CMK (cell line): ENCODE measurements at regions not wholly inside any gene's neighbourhood (a gene's known extent, or its start where the extent isn't known, plus 50 kb on each side); places are given as distances from the start of the nearest gene placed in this dataset.

Experiments used
- DNase-seq: peaks from one replicate; pipeline ENCODE4 v3.0.0-alpha.2; 2010; ENCODE audit warnings: low read depth

DNA sequence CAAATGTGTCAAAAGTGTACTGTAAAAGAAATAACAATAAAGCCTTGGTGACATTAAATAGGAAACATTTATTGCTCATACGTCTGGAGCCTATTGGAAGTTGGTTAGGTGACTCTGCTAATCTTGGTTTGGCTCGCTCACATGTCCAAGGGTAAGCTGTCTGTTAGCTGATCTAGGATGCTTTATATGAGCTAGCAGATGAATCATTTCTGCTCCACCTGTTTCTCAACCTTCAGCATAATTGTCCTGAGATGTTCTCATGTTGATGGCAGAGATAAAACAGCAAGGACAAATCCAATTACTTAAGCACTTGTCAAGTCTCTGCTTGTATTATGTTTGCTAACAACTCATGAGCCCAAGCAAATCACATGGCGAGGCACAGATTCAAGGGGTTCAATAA lies 56.0 kb upstream of the CD53 start:
- DNase-seq: no peak

DNA sequence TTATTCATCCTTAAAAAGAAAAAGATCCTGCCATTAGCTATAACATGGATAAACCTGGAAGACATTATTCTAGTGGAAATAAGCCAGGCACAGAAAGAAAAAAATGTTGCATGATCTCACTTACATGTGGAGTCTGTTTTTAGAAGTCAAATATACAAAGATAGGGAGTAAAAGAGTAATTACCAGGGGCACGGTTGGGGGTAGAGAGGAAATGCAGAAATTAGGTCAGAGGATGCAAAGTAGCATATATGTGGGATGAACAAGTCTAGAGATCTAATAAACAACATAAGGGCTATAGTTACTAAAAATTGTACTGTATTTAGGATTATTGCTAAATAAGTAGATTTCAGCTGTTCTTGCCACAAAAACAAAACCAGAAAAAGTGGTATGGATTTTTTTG lies 61.4 kb upstream of the CD53 start:
- DNase-seq: no peak

DNA sequence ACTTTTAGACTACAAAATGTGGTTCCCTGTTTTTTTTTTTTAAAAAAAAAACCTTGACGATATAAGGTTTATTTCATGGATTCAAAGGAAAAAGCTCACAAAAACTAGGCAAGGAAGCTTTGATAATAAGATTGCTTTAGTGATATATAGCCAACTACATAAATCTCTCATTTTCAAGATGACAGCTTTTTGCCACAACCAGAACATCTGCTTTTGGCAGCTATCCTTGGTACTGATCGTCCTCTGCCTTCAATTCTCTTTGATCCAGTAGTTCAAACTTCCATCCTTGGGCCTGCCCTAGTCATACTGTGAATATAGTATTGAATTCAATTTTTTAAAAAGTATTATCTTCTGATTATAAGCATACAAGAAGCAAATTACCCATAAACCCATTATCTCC lies 72.9 kb upstream of the CD53 start:
- DNase-seq: no peak

DNA sequence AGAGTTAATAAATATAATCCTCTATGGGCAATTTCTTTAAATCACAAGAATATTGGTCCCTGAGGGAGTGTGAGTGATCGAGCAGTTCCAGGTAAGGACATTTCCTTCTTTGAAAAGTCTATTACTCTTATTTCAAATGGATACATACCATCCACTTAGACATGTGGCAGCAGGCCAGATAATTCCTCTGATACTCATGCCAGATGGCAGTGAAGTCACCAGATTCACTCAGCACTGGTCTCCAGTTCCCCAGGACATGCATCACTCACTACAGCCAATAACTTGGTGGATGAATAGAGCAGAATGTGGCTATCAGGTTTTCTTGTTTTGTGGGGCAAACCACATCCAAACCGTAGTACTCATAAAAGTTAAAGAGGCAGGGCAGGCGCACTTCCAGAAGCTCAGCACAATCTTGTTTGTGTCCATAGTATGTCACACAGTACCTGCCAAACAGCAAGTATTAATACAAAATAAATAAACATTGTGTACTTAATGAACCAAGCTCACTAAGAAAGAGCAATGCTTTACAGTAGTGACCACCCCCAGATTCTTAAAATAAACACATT lies 74.2 kb upstream of the CD53 start:
- no peak for DNase-seq

DNA sequence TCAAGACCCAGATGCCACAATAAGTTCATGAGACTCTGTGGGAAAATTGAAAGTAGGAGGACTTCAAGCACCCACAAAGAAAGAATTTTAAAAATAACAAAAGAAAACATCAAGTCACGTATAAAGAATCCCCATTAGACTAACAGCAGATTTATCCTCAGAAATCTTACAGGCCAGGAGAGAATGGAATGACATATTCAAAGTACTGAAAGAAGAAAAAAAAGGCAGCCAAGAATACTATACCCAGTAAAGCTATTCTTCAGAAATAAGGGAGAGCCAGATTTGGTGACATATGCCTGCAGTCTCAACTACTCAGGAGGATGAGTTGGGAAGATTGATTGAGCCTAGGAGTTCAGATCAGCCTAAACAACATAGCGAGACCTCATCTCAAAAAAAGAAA lies 84.3 kb upstream of the CD53 start:
- DNase-seq: no peak

DNA sequence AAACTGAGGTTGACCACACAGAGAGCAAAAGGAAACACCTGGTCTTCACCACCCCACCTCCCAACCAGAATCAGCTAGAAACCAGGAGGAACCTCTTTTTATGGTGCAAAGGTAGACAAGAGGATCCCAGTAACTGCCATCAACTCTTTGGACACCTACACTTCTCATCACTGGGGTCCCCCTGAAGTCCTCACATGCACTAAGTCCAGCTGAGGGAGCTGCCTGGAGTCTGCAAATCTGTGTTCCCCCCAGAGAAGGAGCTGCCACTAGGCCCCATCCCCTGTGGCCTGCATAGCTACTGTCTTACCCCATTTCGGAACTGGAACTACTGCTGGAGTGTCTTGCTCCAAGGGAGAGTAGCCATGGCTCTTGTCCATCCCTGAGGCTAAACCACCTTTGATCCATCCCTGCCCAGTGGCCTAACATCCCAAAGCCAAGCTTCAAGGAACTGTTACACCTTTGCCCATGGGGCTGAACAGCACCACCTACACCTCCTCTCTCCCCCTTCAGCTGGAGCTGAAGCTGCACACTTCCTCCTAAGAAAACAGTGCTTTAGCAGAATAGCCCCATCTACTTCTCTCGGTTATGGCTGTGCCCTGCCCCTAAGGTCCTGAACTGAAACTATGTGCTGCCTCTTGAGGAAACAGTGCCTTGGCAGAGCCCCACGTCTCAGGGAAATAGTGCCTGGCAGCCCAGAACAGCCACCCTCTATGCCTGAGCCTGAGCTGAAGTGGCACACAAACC lies 85.4 kb upstream of the CD53 start:
- DNase-seq: no peak

DNA sequence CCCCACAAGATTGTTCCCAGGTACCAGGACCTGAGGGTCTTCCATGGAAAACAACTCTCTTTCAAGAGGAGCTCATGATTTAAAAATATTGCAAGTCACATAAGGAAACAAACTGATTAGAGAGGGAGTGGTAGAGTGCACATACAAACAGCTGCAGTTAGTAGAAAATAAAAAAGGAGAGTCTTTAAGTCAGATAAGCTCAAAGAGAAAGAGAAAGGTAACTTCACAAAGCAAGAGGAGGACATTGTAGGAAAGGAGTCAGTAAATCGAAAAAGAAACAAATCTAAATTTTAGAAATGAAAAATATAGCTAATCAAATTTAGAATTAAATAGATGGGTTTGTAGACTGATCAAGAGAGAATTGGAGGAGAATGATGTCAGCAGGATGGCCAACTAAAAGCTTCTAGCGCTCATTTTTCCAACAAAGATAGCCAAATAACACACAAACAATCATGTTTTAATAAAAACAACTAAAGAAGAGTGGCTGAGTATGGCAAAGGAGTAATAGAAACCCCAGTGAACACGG lies 86.1 kb upstream of the CD53 start:
- DNase-seq: no peak

DNA sequence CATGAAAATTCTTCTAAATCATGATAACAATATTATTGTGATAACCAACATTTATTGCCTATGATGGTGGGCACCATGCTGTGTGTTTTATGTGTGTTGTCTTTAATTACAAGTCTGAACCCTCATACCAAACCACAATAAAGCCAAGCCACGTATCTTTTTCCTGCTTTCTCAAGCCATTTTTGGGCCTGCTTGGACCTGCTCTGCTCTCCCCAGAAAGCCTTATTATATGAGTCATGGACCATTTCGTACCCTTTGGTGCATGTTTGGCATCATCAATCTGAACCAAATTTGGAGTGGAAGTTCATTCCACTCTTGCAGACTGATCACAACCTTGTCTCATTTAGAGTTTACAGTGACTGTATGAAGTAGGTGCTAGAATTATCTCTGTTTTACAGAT lies 87.3 kb upstream of the CD53 start:
- no peak for DNase-seq

DNA sequence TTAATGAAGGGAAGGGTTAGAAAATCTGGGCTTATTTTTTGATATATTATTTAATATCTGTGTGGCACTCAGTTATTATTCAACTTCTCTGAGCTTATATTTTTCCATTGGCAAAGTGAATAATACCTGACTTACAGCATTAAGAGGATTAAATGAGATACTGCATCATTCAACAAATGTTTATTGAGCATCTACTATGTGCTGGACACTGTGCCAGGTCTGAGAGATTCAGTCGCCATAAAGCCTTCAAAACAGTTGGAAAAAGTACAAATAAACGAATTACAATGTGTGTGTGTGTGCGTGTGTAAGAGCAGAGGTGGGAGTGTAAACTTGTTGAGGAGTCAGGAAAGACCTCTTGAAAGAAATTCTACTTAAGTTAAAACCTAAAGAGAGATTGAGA lies 87.9 kb upstream of the CD53 start:
- DNase-seq: no peak

DNA sequence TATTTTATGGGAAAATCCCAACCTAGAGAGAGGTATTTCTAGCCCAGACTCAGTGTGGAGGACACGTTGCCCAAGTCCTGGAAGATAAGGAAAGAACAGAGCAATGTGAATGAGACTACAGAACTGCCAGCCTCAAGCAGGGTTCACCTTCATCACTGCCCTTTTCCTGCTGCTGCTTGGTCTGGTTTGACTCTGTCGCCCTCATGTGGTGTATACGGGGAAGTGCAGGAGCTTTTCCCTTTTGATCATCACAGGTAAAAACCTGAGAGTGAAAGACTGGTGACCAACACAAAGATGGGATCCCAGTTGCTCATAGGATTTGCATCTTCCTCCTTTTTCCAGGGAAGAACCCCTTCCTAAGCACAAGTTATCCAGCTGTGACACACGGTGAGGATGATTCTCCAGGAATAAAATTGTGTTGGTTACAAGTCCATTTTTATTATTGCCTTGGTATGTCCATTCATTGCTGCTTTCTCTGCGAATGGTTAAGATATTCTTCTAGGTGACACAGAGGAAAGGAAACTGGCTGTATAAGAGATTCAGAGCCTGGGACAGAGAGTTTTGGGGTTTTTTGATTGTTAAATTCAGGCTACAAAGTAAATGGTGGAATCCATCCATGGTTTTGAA lies 89.5 kb upstream of the CD53 start:
- DNase-seq: peak; percentile 25

DNA sequence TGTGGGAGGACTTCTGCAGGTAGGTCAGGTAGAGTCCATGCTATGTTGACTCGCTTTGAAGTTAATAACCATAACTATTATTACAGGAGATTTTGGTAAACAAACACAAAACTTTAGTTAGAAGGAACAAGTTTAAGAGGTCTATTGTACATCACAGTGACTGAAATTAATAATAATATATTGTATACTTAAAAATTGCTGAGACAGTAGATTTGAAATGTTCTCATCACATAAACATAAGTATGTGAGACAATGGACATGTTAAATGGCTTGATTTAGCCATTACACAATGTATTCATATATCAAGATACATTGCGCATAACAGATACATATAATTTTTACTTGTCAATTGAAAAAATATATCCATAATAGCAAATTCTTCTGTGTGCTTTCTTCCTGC lies 91.4 kb upstream of the CD53 start:
- DNase-seq: no peak

DNA sequence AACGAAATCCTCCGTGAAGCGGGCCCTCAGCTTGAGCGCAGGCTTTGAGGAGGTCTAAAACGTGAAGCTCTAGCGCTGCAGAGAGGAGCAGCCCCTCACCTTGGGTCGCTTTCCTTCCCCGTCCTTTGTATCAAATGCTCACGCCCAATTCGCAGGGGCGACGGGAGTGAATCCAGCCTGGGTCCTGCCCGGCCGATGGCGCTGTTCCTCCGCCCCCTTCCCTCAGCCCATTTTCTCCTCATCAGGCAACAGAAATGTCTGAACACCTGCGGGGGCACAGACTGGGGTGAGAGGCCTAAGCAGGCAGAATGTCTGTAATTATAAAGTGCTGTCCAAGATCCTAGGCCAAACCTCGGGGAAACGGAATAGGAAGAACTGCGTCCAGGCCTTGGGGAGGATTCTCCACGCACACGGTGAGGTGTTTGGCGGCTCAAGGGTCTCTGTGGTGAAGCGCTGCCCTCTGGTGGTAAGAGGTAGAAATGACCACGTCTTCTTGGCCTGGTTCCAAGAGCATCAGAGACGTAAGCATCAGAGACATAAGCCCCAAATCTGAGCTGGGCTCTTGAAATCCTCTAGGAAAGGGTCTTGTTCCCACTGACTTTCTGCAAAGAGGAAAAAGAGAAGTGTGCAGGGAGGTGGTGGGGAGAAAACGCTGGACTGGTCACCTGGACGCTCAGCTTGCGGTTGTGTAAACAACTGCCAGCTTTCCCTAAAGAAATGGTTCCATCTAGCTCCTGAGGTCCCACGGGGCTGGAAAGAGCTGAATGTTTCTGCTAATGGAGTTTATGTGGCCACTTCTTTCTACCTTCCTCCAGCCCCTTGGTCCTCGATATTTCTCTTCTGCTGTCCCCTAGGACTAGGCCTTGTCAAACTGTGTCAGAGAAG lies 92.1 kb upstream of the CD53 start:
- DNase-seq: peak; percentile 60

DNA sequence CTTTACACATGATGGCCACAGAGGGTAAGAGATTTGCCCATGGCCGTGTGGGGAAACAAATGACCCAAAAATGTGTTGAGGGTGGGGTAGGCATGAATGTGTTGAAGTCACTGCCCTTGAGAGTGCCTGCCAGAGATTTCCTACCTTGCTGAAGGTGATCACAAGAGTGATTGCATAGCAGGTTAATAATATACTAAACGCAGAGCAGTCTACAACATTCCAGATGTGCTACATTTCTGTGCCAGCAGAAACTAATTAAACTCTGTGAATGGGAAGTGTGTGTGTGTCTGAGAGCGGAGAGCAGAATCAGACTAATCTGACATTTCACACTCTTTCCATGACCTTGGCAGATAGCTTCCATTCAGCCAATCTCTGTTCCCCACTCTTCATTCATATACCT lies 93.3 kb upstream of the CD53 start:
- DNase-seq: no peak

DNA sequence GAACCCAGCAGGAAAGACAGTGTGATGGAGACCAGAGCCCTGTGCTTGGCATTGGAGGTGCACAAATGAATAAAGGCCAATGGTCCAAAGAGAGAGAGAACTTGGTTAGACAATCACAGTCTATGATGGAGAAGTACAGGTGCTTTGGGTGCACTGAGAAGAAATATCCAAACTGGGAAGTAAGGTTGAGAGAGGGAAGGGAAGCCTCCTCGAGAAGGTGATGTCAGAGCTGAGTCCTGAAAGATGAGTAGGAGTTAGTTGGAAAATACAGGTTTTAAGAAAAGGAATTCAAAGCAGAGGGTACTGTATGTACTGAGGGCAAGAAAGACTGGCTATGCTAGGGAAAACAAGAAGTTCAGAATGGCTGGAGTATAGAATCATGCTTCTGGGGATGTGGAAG lies 94.1 kb upstream of the CD53 start:
- DNase-seq: no peak

DNA sequence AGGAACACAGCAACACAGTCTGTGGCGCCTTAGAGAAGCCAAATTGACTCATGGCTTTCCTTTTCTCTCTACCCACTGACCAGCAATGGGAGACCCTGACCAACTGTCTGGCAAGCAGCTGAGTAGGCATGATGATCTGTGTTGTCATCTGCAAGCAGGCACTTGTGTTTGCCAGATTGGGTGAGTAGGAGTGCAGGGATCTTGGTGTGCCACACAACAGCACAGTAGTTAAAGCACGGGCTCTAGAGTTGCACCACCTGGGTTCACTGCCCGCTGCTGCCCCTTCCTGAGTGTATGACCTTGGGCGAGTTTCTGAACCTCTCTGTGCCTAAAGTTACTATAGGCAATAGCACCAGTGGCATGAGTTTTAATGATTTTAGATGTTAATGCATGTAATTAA lies 95.7 kb upstream of the CD53 start:
- DNase-seq: no peak

DNA sequence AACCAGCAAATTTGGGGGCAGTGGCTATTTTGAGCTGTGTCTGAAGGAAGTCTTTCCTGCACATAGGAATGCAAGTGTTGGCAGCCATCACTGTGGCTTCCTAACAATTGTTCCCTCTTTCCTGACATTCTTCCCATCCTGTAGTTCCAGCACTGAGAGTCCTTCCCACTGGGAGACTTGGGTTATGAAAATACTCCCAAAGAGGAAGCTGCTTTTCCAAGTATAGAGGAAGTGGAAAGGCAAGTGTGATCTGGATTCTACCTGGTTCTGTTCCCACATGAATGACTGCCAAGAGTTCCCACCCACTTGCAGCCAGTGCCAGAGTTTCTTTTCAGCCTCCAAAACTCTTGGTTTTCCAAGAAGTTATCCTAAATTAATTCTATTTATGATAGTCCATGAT lies 98.5 kb upstream of the CD53 start:
- DNase-seq: no peak

DNA sequence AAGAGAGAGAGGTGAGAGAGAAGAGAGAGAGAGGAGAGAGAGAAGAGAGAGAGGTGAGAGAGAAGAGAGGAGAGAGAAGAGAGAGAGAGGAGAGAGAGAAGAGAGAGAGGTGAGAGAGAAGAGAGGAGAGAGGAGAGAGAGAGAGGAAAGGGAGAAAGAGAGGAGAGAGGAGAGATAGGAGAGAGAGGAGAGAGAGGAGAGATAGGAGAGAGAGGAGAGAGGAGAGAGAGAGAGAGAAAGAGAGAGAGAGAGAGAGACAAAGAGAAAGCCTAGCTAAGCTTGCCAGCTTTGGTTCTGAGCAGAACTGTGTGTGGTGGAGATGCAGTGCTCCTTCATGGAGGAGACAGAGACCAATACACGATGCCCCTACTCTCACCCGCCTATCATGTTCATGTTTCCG lies 99.1 kb upstream of the KCNA3 start:
- no peak for DNase-seq

DNA sequence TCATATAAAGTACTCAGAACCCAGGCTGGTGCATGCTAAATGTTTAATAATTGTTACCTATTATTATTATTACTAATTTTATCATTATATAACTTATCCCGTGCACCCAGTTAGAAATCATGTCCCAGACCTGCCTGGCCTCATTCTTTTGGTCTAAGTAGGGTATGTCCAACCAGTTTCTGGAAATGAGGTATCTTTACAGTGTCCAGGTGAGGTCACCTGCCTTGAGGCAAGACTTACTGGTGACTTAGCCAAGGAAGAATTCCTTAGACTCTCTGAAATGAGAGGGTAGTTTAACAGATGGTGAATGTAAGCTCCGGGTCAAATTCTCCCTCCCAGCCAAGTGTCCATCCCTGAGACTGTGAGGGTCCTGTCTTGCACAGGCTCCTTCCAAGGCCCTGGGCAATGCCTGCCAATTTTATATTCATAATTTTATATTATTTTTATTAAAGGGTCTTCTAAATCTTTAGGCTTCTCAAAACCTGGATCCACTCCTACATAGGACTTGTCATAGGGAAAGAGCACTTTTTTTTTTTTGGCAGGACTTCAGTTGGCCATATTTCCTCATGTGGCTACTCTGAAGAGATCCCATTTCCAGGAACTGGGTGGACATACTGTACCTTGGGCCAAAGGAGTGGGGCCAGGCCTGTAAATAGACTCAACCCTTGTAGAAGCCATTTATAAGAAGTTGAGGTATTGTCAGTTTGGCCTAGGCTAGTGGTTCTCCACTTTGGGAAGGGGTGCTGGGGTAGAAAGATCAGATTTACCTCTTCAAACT lies 96.7 kb upstream of the KCNA3 start:
- DNase-seq: no peak

DNA sequence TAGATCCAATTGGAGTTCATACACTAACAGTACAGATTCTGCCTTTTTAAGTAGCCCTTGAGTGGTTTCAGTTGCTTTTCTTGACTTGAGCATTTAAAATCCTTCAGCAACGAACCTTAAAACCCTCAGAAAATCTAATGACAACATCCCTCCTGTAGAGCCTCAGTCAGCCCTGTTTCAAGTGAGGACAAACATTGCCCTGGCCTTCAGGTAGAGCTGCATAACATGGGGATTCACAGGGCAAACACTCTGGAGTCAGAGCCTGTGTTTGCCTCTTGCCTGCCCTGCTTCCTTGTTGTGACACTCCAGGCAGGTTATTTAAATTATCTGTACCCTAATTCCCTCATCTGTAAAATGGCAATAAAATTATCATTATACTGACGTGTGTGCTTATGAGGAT lies 96.1 kb upstream of the KCNA3 start:
- no peak for DNase-seq

DNA sequence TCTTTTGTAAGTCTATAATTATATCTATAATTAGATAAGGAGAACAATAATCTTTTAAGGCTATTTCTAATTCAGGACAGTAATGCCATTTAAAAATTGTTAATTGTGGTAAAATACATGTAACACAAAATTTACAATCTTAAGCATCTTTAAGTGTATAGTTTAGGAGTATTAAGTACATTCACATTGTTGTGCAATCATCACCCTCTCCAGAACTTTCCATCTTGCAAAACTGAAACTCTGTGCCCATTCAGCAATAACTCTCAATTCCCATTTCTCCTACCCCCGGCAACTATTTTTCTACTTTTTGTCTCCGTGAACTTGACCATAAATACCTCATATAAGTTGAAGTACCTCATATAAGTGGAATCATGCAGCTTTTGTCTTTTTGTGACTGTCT lies 93.9 kb upstream of the KCNA3 start:
- no peak for DNase-seq

DNA sequence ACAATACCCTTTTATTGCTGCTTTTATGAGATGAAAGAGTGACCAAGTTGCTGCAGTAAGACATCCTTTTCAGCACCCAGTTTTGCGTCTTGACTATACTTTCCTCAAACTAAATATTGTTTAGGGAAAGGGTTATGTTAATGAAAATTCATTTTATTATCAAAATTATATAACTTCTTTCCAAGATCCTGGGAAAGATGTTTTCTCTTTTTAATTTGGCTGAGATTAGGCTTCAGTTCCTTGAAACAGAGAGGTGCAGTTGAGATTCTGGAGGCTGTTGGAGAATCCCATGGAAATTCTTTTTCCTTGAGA lies 91.6 kb upstream of the KCNA3 start:
- no peak for DNase-seq
